HG03521 (cell line): ENCODE measurements at regions not wholly inside any gene's neighbourhood (a gene's known extent, or its start where the extent isn't known, plus 50 kb on each side); places are given as distances from the start of the nearest gene placed in this dataset.
"Not testable (repeated sequence)": the region's sequence is repeated elsewhere in the genome, so short reads cannot be mapped to it uniquely, and the experiment has no call there.

Experiments
- ATAC-seq: cut with Tn5 transposase; IDR thresholded peaks from one replicate; pipeline ENCODE4 v1.9.1; 2021; ENCODE audit warnings: mild to moderate bottlenecking, moderate library complexity; ENCODE audit not compliant: unreplicated experiment

- ATAC-seq: no peak
Observed at GRCh38 chr3:182644790-182645433, 148.4 kb upstream of the ATP11B start.

- no peak for ATAC-seq
Observed at GRCh38 chr3:182650568-182651128, 142.7 kb upstream of the ATP11B start.

GRCh38 chr3:182651461-182651860 is 141.8 kb upstream of the ATP11B start:
- no peak for ATAC-seq

- ATAC-seq: not testable (repeated sequence)
Observed at GRCh38 chr3:182653065-182653464, 140.2 kb upstream of the ATP11B start.

GRCh38 chr3:182668541-182668940 is 124.8 kb upstream of the ATP11B start:
- ATAC-seq: no peak

GRCh38 chr3:182668974-182669373 is 124.3 kb upstream of the ATP11B start:
- no peak for ATAC-seq

GRCh38 chr3:182671541-182671940 is 121.8 kb upstream of the ATP11B start:
- no peak for ATAC-seq

- no peak for ATAC-seq
Observed at GRCh38 chr3:182671942-182672341, 121.4 kb upstream of the ATP11B start.

GRCh38 chr3:182673336-182673735 is 120.0 kb upstream of the ATP11B start:
- ATAC-seq: no peak

GRCh38 chr3:182682263-182683241 is 110.8 kb upstream of the ATP11B start:
- peak; percentile 81 for ATAC-seq

- ATAC-seq: peak; percentile 52
Observed at GRCh38 chr3:182683453-182683852, 109.9 kb upstream of the ATP11B start.

- no peak for ATAC-seq
Observed at GRCh38 chr3:182683858-182684257, 109.4 kb upstream of the ATP11B start.

GRCh38 chr3:182686033-182686886 is 107.0 kb upstream of the ATP11B start:
- no peak for ATAC-seq

- no peak for ATAC-seq
Observed at GRCh38 chr3:182690172-182690571, 103.1 kb upstream of the ATP11B start.

- no peak for ATAC-seq
Observed at GRCh38 chr3:182692021-182692420, 101.3 kb upstream of the ATP11B start.

GRCh38 chr3:182692695-182693094 is 100.6 kb upstream of the ATP11B start:
- ATAC-seq: no peak

- no peak for ATAC-seq
Observed at GRCh38 chr3:182693723-182694122, 99.6 kb upstream of the ATP11B start.

- ATAC-seq: no peak
Observed at GRCh38 chr3:182696916-182697315, 96.4 kb upstream of the ATP11B start.

GRCh38 chr3:182697345-182697919 is 95.9 kb upstream of the ATP11B start:
- no peak for ATAC-seq

- no peak for ATAC-seq
Observed at GRCh38 chr3:182698078-182698477, 95.2 kb upstream of the ATP11B start.
